NCI-H345 treated with DMSO at 0.1 percent for 48 hours (cell line): ENCODE measurements at regions not wholly inside any gene's neighbourhood (a gene's known extent, or its start where the extent isn't known, plus 50 kb on each side); places are given as distances from the start of the nearest gene placed in this dataset.
A peak's percentile ranks its signal among the peaks of the same experiment; 100 is the strongest.
"Not testable (repeated sequence)": the region's sequence is repeated elsewhere in the genome, so short reads cannot be mapped to it uniquely, and the experiment has no call there.

Experiments
- DNase-seq: peaks from one replicate; lab custom pipeline; 2025; ENCODE audit not compliant: unreplicated experiment; lab: John Stamatoyannopoulos, UW

GRCh38 chr9:31393240-31393639 is 991.2 kb upstream of the ACO1 start:
- DNase-seq: no peak

- DNase-seq: no peak
Observed at GRCh38 chr9:31394015-31394473, 990.4 kb upstream of the ACO1 start.

GRCh38 chr9:31412081-31412480 is 972.4 kb upstream of the ACO1 start:
- no peak for DNase-seq

- DNase-seq: no peak
Observed at GRCh38 chr9:31415164-31415563, 969.3 kb upstream of the ACO1 start.

GRCh38 chr9:31418419-31418818 is 966.0 kb upstream of the ACO1 start:
- no peak for DNase-seq

GRCh38 chr9:31443630-31444457 is 940.6 kb upstream of the ACO1 start:
- not testable (repeated sequence) for DNase-seq

GRCh38 chr9:31445357-31445756 is 939.1 kb upstream of the ACO1 start:
- no peak for DNase-seq

- no peak for DNase-seq
Observed at GRCh38 chr9:31445960-31446359, 938.5 kb upstream of the ACO1 start.

- DNase-seq: no peak
Observed at GRCh38 chr9:31467075-31467474, 917.4 kb upstream of the ACO1 start.

GRCh38 chr9:31470051-31470450 is 914.4 kb upstream of the ACO1 start:
- DNase-seq: no peak

GRCh38 chr9:31471010-31471409 is 913.4 kb upstream of the ACO1 start:
- DNase-seq: no peak

GRCh38 chr9:31486630-31487029 is 897.8 kb upstream of the ACO1 start:
- no peak for DNase-seq

GRCh38 chr9:31490551-31491106 is 893.8 kb upstream of the ACO1 start:
- no peak for DNase-seq

GRCh38 chr9:31492229-31492628 is 892.2 kb upstream of the ACO1 start:
- DNase-seq: no peak

- DNase-seq: no peak
Observed at GRCh38 chr9:31500422-31500821, 884.0 kb upstream of the ACO1 start.

- no peak for DNase-seq
Observed at GRCh38 chr9:31519011-31519410, 865.4 kb upstream of the ACO1 start.

GRCh38 chr9:31519424-31519823 is 865.0 kb upstream of the ACO1 start:
- DNase-seq: no peak

GRCh38 chr9:31519826-31520225 is 864.6 kb upstream of the ACO1 start:
- no peak for DNase-seq

GRCh38 chr9:31520301-31521085 is 864.0 kb upstream of the ACO1 start:
- no peak for DNase-seq

- DNase-seq: no peak
Observed at GRCh38 chr9:31535651-31536050, 848.8 kb upstream of the ACO1 start.

GRCh38 chr9:31536471-31536870 is 848.0 kb upstream of the ACO1 start:
- no peak for DNase-seq

- DNase-seq: peak; percentile 44
Observed at GRCh38 chr9:31541721-31542281, 842.6 kb upstream of the ACO1 start.
